D721Med (cell line): ENCODE measurements at regions not wholly inside any gene's neighbourhood (a gene's known extent, or its start where the extent isn't known, plus 50 kb on each side); places are given as distances from the start of the nearest gene placed in this dataset.
"Not testable (repeated sequence)": the region's sequence is repeated elsewhere in the genome, so short reads cannot be mapped to it uniquely, and the experiment has no call there.

Experiments used
- DNase-seq: peaks from one replicate; pipeline ENCODE4 v3.0.0; 2011; ENCODE audit warnings: low spot score; ENCODE audit not compliant: insufficient read length
- FAIRE-seq: peaks from 2 replicates; lab custom pipeline; 2011; peaks lifted over from hg19 to GRCh38; lab: Jason Lieb, UNC
- TF ChIP-seq, protein P1 (sequence below): IDR thresholded peaks from 2 replicates; pipeline ENCODE4 v1.5.1; 2012; ENCODE audit warnings: mild to moderate bottlenecking, control low read depth; ENCODE audit not compliant: insufficient read depth; ENCODE audit errors: missing control alignments

GRCh38 chr13:87570669-87571068 lies 100.5 kb upstream of the SLITRK5 start:
- DNase-seq (no peak), FAIRE-seq (no peak)
- TF ChIP-seq, protein P1, sequence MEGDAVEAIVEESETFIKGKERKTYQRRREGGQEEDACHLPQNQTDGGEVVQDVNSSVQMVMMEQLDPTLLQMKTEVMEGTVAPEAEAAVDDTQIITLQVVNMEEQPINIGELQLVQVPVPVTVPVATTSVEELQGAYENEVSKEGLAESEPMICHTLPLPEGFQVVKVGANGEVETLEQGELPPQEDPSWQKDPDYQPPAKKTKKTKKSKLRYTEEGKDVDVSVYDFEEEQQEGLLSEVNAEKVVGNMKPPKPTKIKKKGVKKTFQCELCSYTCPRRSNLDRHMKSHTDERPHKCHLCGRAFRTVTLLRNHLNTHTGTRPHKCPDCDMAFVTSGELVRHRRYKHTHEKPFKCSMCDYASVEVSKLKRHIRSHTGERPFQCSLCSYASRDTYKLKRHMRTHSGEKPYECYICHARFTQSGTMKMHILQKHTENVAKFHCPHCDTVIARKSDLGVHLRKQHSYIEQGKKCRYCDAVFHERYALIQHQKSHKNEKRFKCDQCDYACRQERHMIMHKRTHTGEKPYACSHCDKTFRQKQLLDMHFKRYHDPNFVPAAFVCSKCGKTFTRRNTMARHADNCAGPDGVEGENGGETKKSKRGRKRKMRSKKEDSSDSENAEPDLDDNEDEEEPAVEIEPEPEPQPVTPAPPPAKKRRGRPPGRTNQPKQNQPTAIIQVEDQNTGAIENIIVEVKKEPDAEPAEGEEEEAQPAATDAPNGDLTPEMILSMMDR: no peak

- DNase-seq (no peak), FAIRE-seq (no peak)
- TF ChIP-seq, protein P1: no peak
These were observed 88.8 kb upstream of the SLITRK5 start for GRCh38 chr13:87582399-87582798.

GRCh38 chr13:87590518-87590917 lies 80.7 kb upstream of the SLITRK5 start:
- DNase-seq: no peak
- TF ChIP-seq, protein P1: no peak
- no peak for FAIRE-seq

DNA sequence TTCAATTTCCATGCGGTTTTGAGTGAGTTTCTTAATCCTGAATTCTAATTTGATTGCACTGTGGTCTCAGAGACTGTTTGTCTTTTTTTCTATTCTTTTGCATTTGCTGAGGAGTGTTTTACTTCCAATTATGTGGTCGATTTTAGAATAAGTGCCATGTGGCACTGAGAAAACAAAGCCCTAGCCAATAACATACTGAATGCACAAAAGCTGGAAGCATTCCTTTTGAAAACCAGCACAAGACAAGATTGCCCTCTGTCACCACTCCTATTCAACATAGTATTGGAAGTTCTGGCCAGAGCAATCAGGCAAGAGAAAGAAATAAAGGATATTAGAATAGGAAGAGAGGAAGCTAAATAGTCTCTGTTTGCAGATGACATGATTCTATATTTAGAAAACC lies 66.7 kb upstream of the SLITRK5 start:
- FAIRE-seq, DNase-seq: not testable (repeated sequence)

- TF ChIP-seq, protein P1: no peak
- DNase-seq (no peak), FAIRE-seq (no peak)
These were observed 63.9 kb upstream of the SLITRK5 start for GRCh38 chr13:87607266-87607665.

DNA sequence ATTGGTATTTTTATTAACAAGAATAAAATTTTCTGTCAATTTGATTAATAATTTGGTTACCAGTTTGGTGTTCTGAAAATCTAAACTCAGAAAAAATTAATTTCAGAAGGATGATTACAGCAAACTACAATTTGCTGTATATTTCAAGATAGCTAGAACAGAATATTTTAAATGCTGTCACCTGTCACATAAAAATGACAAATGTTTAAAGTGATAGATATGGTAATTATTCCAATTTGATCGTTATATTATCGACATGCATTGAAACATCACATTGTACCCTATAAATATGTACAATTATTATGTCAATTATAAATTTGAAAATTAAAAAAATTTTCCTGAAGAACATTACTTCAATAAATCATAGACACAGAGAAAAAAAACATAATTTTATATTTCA lies 56.9 kb upstream of the SLITRK5 start:
- FAIRE-seq (no peak), DNase-seq (no peak)
- TF ChIP-seq, protein P1: no peak
